Transverse colon (tissue), 3 donors: ENCODE measurements at regions not wholly inside any gene's neighbourhood (a gene's known extent, or its start where the extent isn't known, plus 50 kb on each side); places are given as distances from the start of the nearest gene placed in this dataset.

Source experiments
- CTCF ChIP-seq, 5 experiments: fragments of 200-600 bp in 3 of 5; fragments of 450-650 bp in 2 of 5; sonication (generic) in 3 of 5; IDR thresholded peaks; 1 replicate in 2 of 5; 2 replicates in 3 of 5; pipeline ENCODE4 v1.5.1; 2016 to 2017; ENCODE audit warnings: antibody characterized with exemption in 5 of 5, inconsistent platforms in 3 of 5, mild to moderate bottlenecking in 2 of 5, moderate library complexity in 1 of 5
- POLR2A ChIP-seq: fragments of 450-650 bp; IDR thresholded peaks from one replicate; pipeline ENCODE4 v1.6.1; 2016; ENCODE audit warnings: antibody characterized with exemption, mild to moderate bottlenecking, moderate library complexity

- no peak for TF ChIP-seq CTCF (IDR thresholded peaks at IDR 0.05)
- no peak for TF ChIP-seq POLR2A
Observed at GRCh38 chr6:84905823-84906222, 141.4 kb upstream of the TBX18 start.
